ENCODE measurements at regions not wholly inside any gene's neighbourhood (a gene's known extent, or its start where the extent isn't known, plus 50 kb on each side); places are given as distances from the start of the nearest gene placed in this dataset.

- peak; percentile 88 for ATAC-seq
- no peaks in the 10 kb centered on the region for H3K79me2 ChIP-seq (ENCODE audit: insufficient read depth, low read length)
- H3K27ac ChIP-seq (ENCODE audit: extremely low read length, insufficient read depth, low read length) = peak overlapping the region; percentile 58
- no peak overlapping the region for H2AFZ ChIP-seq (ENCODE audit: low read length)
- WGBS (ENCODE audit: low lambda C conversion rate) = no CpG with 5 or more reads among the region's 57 CpGs
- H3K9me3 ChIP-seq (ENCODE audit: low read length) = no peaks in the 10 kb centered on the region
- peak overlapping the region; percentile 42 to 68 (median 59); a peak in 5 of 6 replicates for H3K4me3 ChIP-seq (replicated peaks in 1 of 3; ENCODE audit: insufficient read depth in 1 of 3, low read depth in 2 of 3, low read length in 3 of 3)
- ChIA-PET CTCF (ENCODE audit: low intra/inter-chr PET ratio, low total read pairs) (no interaction called here), POLR2A (interaction anchor here (0.8 to 4.3 kb wide), 4 partner anchors 11 to 53 kb away, joined by 3 to 54 read pairs (median 10); partner anchors contain the start of gene KDM4C)
- DNase-seq (ENCODE audit: low spot score) = peak; percentile 68
- H3K27me3 ChIP-seq (ENCODE audit: control insufficient read depth in 1 of 2, insufficient read depth in 2 of 2, low read length in 2 of 2) = no peaks in the 10 kb centered on the region
- intact Hi-C loops (cut with micrococcal nuclease; ENCODE audit: unreplicated experiment) (no loop called here), in situ Hi-C loops (cut with HindIII; ENCODE audit: extremely low pct_ligation_motif_present, low pct_unique_long_range_greater_than_20kb) (no loop called here)
- peak overlapping the region; percentile 54 for H3K9ac ChIP-seq (ENCODE audit: insufficient read depth, low read depth, low read length)
- no peaks in the 10 kb centered on the region for H4K20me1 ChIP-seq (ENCODE audit: insufficient read depth, low read length)
- H3K4me1 ChIP-seq (ENCODE audit: insufficient read depth, low read length) = peaks cover 29% of the 10 kb centered on the region
- H3K36me3 ChIP-seq (replicated peaks in 1 of 2; ENCODE audit: control insufficient read depth in 1 of 2, insufficient read depth in 2 of 2, low read length in 2 of 2) = no peaks in the 10 kb centered on the region
- H3K4me2 ChIP-seq (ENCODE audit: low read depth, low read length) = peak overlapping the region; percentile 81
- BruUV-seq (replicated peaks) = no TSS peak
- no peak for FAIRE-seq
- TF ChIP-seq ZNF530 (CRISPR knock-in tag; IDR thresholded peaks at IDR 0.05; ENCODE audit: low read depth) (no peak), NFKB2 (CRISPR knock-in tag; IDR thresholded peaks at IDR 0.05; ENCODE audit: borderline replicate concordance) (no peak; the same call in 1 of the 2 replicates), ZNF672 (CRISPR knock-in tag; IDR thresholded peaks at IDR 0.05) (no peak), ZNF598 (CRISPR knock-in tag; IDR thresholded peaks at IDR 0.05; ENCODE audit: borderline replicate concordance) (no peak; the same call in 1 of the 2 replicates), KLF13 (CRISPR knock-in tag; IDR thresholded peaks at IDR 0.05) (no peak), ZNF543 (CRISPR knock-in tag; IDR thresholded peaks at IDR 0.05) (no peak), SOX13 (IDR thresholded peaks at IDR 0.05) (no peak), SOX13 (CRISPR knock-in tag; conservative IDR thresholded peaks at IDR 0.05 in 1 of 2, IDR thresholded peaks at IDR 0.05 in 1 of 2) (no peak; a peak in 1 of 4 replicates), ZNF775 (CRISPR knock-in tag; IDR thresholded peaks at IDR 0.05; ENCODE audit: borderline replicate concordance) (no peak), NFYB (CRISPR knock-in tag; IDR thresholded peaks at IDR 0.05) (no peak), FUBP1 (CRISPR knock-in tag; IDR thresholded peaks at IDR 0.05; ENCODE audit: borderline replicate concordance) (no peak), NCOA2 (CRISPR knock-in tag; IDR thresholded peaks at IDR 0.05) (no peak), ZNF841 (CRISPR knock-in tag; IDR thresholded peaks at IDR 0.05; ENCODE audit: borderline replicate concordance) (peak; percentile 26; the same call in 1 of the 2 replicates), ZNF878 (CRISPR knock-in tag; IDR thresholded peaks at IDR 0.05) (no peak; the same call in 1 of the 2 replicates), NR2F1 (CRISPR knock-in tag; IDR thresholded peaks at IDR 0.05) (no peak), ATF7-NPFF (CRISPR knock-in tag; IDR thresholded peaks at IDR 0.05; ENCODE audit: low read depth) (peak; percentile 50; the same call in 1 of the 2 replicates), XBP1 (CRISPR knock-in tag; IDR thresholded peaks at IDR 0.05) (no peak), SP140L (CRISPR knock-in tag; IDR thresholded peaks at IDR 0.05; ENCODE audit: borderline replicate concordance) (no peak), LRRFIP1 (CRISPR knock-in tag; conservative IDR thresholded peaks at IDR 0.05) (no peak), HMG20B (CRISPR knock-in tag; conservative IDR thresholded peaks at IDR 0.05) (0 out of 2 replicates have a peak, but pooled peaks have one; percentile 22), PCBP1 (IDR thresholded peaks at IDR 0.05; ENCODE audit: borderline replicate concordance, low read depth, low read length) (no peak), ZNF644 (CRISPR knock-in tag; IDR thresholded peaks at IDR 0.05; ENCODE audit: low read depth) (no peak)
Observed at GRCh38 chr9:6703898-6704639, 53.7 kb upstream of the KDM4C start.
